ENCODE measurements at regions not wholly inside any gene's neighbourhood (a gene's known extent, or its start where the extent isn't known, plus 50 kb on each side); places are given as distances from the start of the nearest gene placed in this dataset.
A peak's percentile ranks its signal among the peaks of the same experiment; 100 is the strongest.

GRCh38 chr5:54774281-54775170 lies 210.9 kb downstream of the ESM1 start:
- no peak for ATAC-seq
- DNase-seq (ENCODE audit: low spot score): no peak

GRCh38 chr5:54772684-54773083 lies 212.7 kb downstream of the ESM1 start:
- DNase-seq (ENCODE audit: low spot score): no peak
- no peak for ATAC-seq

GRCh38 chr5:54772231-54772630 lies 213.2 kb downstream of the ESM1 start:
- ATAC-seq: no peak
- DNase-seq (ENCODE audit: low spot score): no peak

- DNase-seq (ENCODE audit: low spot score) (no peak), ATAC-seq (no peak)
Measured at GRCh38 chr5:54769746-54770145, 215.6 kb downstream of the ESM1 start.

- peak; percentile 94 for ATAC-seq
- DNase-seq (ENCODE audit: low spot score): no peak
Measured at GRCh38 chr5:54769072-54769471, 216.3 kb downstream of the ESM1 start.

GRCh38 chr5:54766748-54767147 lies 218.6 kb downstream of the ESM1 start:
- ATAC-seq: no peak
- no peak for DNase-seq (ENCODE audit: low spot score)

- no peak for ATAC-seq
Measured at GRCh38 chr5:54765165-54766028, 220.0 kb downstream of the ESM1 start.

GRCh38 chr5:54764102-54765090 lies 221.0 kb downstream of the ESM1 start:
- DNase-seq (ENCODE audit: low spot score) (no peak), ATAC-seq (no peak)

More at GRCh38 chr5:54765165-54766028, 220.0 kb downstream of the ESM1 start:
- DNase-seq (ENCODE audit: low spot score): no peak

GRCh38 chr5:54761213-54761701 lies 224.1 kb downstream of the ESM1 start:
- ATAC-seq (peak; percentile 28), DNase-seq (ENCODE audit: low spot score) (no peak)

- no peak for ATAC-seq
- DNase-seq (ENCODE audit: low spot score): no peak
Measured at GRCh38 chr5:54760182-54760935, 225.0 kb downstream of the ESM1 start.

- no peak for DNase-seq (ENCODE audit: low spot score)
- no peak for ATAC-seq
Measured at GRCh38 chr5:54758038-54758437, 227.4 kb downstream of the ESM1 start.

- DNase-seq (ENCODE audit: low spot score) (no peak), ATAC-seq (no peak)
Measured at GRCh38 chr5:54757541-54757940, 227.9 kb downstream of the ESM1 start.

- DNase-seq (ENCODE audit: low spot score) (no peak), ATAC-seq (no peak)
Measured at GRCh38 chr5:54756796-54757402, 228.5 kb downstream of the ESM1 start.

- ATAC-seq (no peak), DNase-seq (ENCODE audit: low spot score) (no peak)
Measured at GRCh38 chr5:54756301-54756700, 229.1 kb downstream of the ESM1 start.

GRCh38 chr5:54754878-54755277 lies 230.5 kb downstream of the ESM1 start:
- no peak for ATAC-seq
- DNase-seq (ENCODE audit: low spot score): no peak

- ATAC-seq (no peak), DNase-seq (ENCODE audit: low spot score) (no peak)
Measured at GRCh38 chr5:54754420-54754819, 231.0 kb downstream of the ESM1 start.

GRCh38 chr5:54753753-54754152 lies 231.6 kb downstream of the ESM1 start:
- no peak for ATAC-seq
- no peak for DNase-seq (ENCODE audit: low spot score)

GRCh38 chr5:54753034-54753433 lies 232.4 kb downstream of the ESM1 start:
- DNase-seq (ENCODE audit: low spot score) (no peak), ATAC-seq (peak; percentile 41)

- DNase-seq (ENCODE audit: low spot score): no peak
Measured at GRCh38 chr5:54748527-54748926, 231.0 kb downstream of the SNX18 start.

More at GRCh38 chr5:54748527-54748926, 231.0 kb downstream of the SNX18 start:
- ATAC-seq: no peak
